ENCODE measurements at regions not wholly inside any gene's neighbourhood (a gene's known extent, or its start where the extent isn't known, plus 50 kb on each side); places are given as distances from the start of the nearest gene placed in this dataset.

DNA sequence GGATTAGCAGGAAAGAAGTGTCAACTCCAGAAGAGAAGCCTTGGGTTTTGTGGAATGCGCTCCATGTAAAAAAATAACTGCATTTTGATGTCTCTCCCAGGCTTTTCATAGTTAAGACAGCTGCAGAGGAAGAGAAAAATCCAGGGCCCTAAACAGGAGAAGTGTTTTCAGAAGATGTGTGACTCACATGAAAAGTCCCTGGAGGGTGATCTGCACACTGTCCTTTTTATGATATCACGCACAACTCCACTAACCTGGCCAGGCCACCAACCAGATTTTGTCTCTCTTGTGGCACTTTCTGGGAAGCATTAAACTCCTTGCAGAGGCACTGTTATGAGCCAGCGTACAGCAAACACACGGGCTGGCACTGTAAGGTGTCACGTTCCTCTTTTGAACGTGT is 267.3 kb downstream of the FGF9 start:
- H3K9me3 Mint-ChIP-seq = peaks cover 9 to 21% of the 10 kb centered on the region in 2 experiments; a peak in 4 of 5 replicates
- Histone ChIP-seq H2AK5ac (ENCODE audit: insufficient read length, low read length) (no peak overlapping the region), H3K27me3 (ENCODE audit: insufficient read depth, low read length) (no peaks in the 10 kb centered on the region), H3K23me2 (ENCODE audit: insufficient read length, low read depth, low read length, poor library complexity, severe bottlenecking) (no peaks in the 10 kb centered on the region), H3K4me1 (ENCODE audit: insufficient read depth, low read length) (no peaks in the 10 kb centered on the region), H3K9me3 (ENCODE audit: control insufficient read depth, low read depth, low read length) (peaks cover 2% of the 10 kb centered on the region), H3K18ac (ENCODE audit: insufficient read length, low read depth, low read length) (no peak overlapping the region), H3T11ph (ENCODE audit: low read length) (no peak overlapping the region), H2BK20ac (ENCODE audit: low read depth, low read length, poor library complexity, severe bottlenecking) (no peak overlapping the region), H3K23ac (ENCODE audit: insufficient read length, low read depth, low read length) (no peak overlapping the region), H3K79me2 (ENCODE audit: insufficient read depth, low read length) (no peaks in the 10 kb centered on the region), H4K20me1 (ENCODE audit: control insufficient read depth, insufficient read depth, insufficient read length) (peaks cover 5% of the 10 kb centered on the region), H3K4me2 (ENCODE audit: insufficient read depth, insufficient read length, low read length) (no peak overlapping the region), H3K14ac (ENCODE audit: insufficient read depth, low read length) (no peak overlapping the region), H3K56ac (ENCODE audit: insufficient read length, low read depth, low read length) (no peak overlapping the region), H2BK5ac (ENCODE audit: insufficient read length, low read length) (no peak overlapping the region), H3K27ac (ENCODE audit: insufficient read length, low read depth, low read length) (no peak overlapping the region), H2BK15ac (ENCODE audit: low read depth, low read length) (no peak overlapping the region), H2BK120ac (ENCODE audit: low read depth, low read length, poor library complexity, severe bottlenecking) (no peak overlapping the region), H3K79me1 (ENCODE audit: insufficient read depth, low read depth, low read length, poor library complexity, severe bottlenecking) (no peaks in the 10 kb centered on the region), H3K9ac (ENCODE audit: extremely low read depth, insufficient read length, low read length) (no peak overlapping the region), H2AFZ (ENCODE audit: low read length) (no peak overlapping the region), H3K4ac (ENCODE audit: low read depth, low read length) (no peak overlapping the region), H4K91ac (ENCODE audit: insufficient read length, low read depth, low read length) (no peak overlapping the region), H4K8ac (replicated peaks; ENCODE audit: insufficient read length, low read depth, low read length) (no peak overlapping the region), H4K5ac (ENCODE audit: insufficient read length, low read depth, low read length) (no peak overlapping the region), H2BK12ac (ENCODE audit: insufficient read length, low read depth, low read length) (no peak overlapping the region)
- no CpG with 5 or more reads among the region's 6 CpGs for WGBS (ENCODE audit: extremely low coverage, insufficient read length, low lambda C conversion rate)
- H3K4me1 Mint-ChIP-seq = no peaks in the 10 kb centered on the region
- no peak overlapping the region for H3K4me3 Mint-ChIP-seq
- TF ChIP-seq, protein P1, sequence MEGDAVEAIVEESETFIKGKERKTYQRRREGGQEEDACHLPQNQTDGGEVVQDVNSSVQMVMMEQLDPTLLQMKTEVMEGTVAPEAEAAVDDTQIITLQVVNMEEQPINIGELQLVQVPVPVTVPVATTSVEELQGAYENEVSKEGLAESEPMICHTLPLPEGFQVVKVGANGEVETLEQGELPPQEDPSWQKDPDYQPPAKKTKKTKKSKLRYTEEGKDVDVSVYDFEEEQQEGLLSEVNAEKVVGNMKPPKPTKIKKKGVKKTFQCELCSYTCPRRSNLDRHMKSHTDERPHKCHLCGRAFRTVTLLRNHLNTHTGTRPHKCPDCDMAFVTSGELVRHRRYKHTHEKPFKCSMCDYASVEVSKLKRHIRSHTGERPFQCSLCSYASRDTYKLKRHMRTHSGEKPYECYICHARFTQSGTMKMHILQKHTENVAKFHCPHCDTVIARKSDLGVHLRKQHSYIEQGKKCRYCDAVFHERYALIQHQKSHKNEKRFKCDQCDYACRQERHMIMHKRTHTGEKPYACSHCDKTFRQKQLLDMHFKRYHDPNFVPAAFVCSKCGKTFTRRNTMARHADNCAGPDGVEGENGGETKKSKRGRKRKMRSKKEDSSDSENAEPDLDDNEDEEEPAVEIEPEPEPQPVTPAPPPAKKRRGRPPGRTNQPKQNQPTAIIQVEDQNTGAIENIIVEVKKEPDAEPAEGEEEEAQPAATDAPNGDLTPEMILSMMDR (conservative IDR thresholded peaks at IDR 0.05) = no peak
- no peaks in the 10 kb centered on the region for H3K27me3 Mint-ChIP-seq (ENCODE audit: low read depth)
- peaks cover 0 to 3% (median 0%) of the 10 kb centered on the region in 3 experiments; a peak in 1 of 7 replicates for H3K36me3 Mint-ChIP-seq (ENCODE audit: insufficient read depth in 1 of 3, low read depth in 3 of 3)
- no peak overlapping the region; a peak in 1 of 7 replicates for H3K27ac Mint-ChIP-seq
- no peak for DNase-seq
